Lower lobe of right lung (tissue), 2 donors: ENCODE measurements at regions not wholly inside any gene's neighbourhood (a gene's known extent, or its start where the extent isn't known, plus 50 kb on each side); places are given as distances from the start of the nearest gene placed in this dataset.
A peak's percentile ranks its signal among the peaks of the same experiment; 100 is the strongest.

Experiments
- ATAC-seq, 2 donors: fragments of 200-7000 bp; cut with Tn5 transposase; one replicate each; pipeline ENCODE4 v1.9.1; 2020 to 2022; ENCODE audit warnings: mild to moderate bottlenecking in 2 of 2, moderate library complexity in 2 of 2
- DNase-seq: peaks from one replicate; pipeline ENCODE4 v3.0.0-alpha.2; 2020
- H3K27ac ChIP-seq: fragments of 200-600 bp; one replicate; pipeline ENCODE4 v1.8.0; 2022
- H3K27me3 ChIP-seq: fragments of 200-600 bp; one replicate; pipeline ENCODE4 v1.8.0; 2022; ENCODE audit warnings: low read depth
- H3K36me3 ChIP-seq: fragments of 200-600 bp; one replicate; pipeline ENCODE4 v1.8.0; 2022; ENCODE audit warnings: mild to moderate bottlenecking
- H3K4me1 ChIP-seq: fragments of 200-600 bp; one replicate; pipeline ENCODE4 v1.8.0; 2022
- H3K4me3 ChIP-seq: fragments of 200-600 bp; one replicate; pipeline ENCODE4 v1.8.0; 2022; ENCODE audit warnings: mild to moderate bottlenecking
- H3K9me3 ChIP-seq: fragments of 200-600 bp; one replicate; pipeline ENCODE4 v1.8.0; 2022
- CTCF ChIP-seq: fragments of 200-600 bp; IDR thresholded peaks from one replicate; pipeline ENCODE4 v1.8.0; 2022; ENCODE audit warnings: antibody characterized with exemption, mild to moderate bottlenecking
- intact Hi-C: fragments of 100-400 bp; cut with DNase I; formaldehyde crosslinking; loops from one replicate; pipeline ENCODE4 v1.11.0; 2022
- donor health status: DM: no; HTN: yes; CAD: no; lungs with severe emphysema.

DNA sequence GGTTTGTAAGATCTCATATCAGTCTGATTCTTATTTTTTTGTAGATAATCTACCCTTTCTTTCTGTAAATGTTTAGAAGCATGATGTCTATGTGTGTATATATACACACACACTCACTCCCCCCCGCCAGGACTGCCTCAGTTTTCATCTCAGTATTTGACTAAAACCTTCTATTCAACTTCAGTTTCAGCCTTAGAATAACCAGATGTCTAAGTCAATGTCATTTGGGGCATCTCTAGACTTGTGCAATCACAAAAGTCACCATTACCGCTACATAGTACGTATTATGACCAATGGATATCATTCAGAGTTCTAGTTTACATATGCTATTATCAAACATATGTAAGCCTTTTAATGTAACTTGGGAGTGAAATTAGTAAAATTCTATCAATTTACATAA, 53.3 kb upstream of the BOLA1 start:
- no peak for TF ChIP-seq CTCF
- Histone ChIP-seq H3K36me3 (peaks cover 5% of the 10 kb centered on the region), H3K27me3 (no peaks in the 10 kb centered on the region), H3K9me3 (no peaks in the 10 kb centered on the region), H3K4me3 (no peak overlapping the region), H3K27ac (no peak overlapping the region), H3K4me1 (peaks cover 41% of the 10 kb centered on the region)
- ATAC-seq: no peak
- intact Hi-C loops: no loop called here
- DNase-seq: no peak

GRCh38 chr1:149846593-149847466, 52.5 kb upstream of the BOLA1 start:
- ATAC-seq (no peak), DNase-seq (no peak)
- peaks cover 5% of the 10 kb centered on the region for H3K36me3 ChIP-seq
- no peak for TF ChIP-seq CTCF
- peaks cover 41% of the 10 kb centered on the region for H3K4me1 ChIP-seq
- no peak overlapping the region for H3K27ac ChIP-seq
- no peak overlapping the region for H3K4me3 ChIP-seq
- intact Hi-C loops: no loop called here
- no peaks in the 10 kb centered on the region for H3K9me3 ChIP-seq
- H3K27me3 ChIP-seq: no peaks in the 10 kb centered on the region

GRCh38 chr1:149848340-149849110, 50.8 kb upstream of the BOLA1 start:
- DNase-seq (no peak), ATAC-seq (no peak)
- peaks cover 5% of the 10 kb centered on the region for H3K36me3 ChIP-seq
- intact Hi-C loops: no loop called here
- no peak overlapping the region for H3K27ac ChIP-seq
- peaks cover 41% of the 10 kb centered on the region for H3K4me1 ChIP-seq
- H3K4me3 ChIP-seq: peak overlapping the region; percentile 57
- no peaks in the 10 kb centered on the region for H3K9me3 ChIP-seq
- TF ChIP-seq CTCF: no peak
- H3K27me3 ChIP-seq: no peaks in the 10 kb centered on the region

GRCh38 chr1:149849111-149849946, 50.0 kb upstream of the BOLA1 start:
- no peaks in the 10 kb centered on the region for H3K27me3 ChIP-seq
- peaks cover 5% of the 10 kb centered on the region for H3K36me3 ChIP-seq
- intact Hi-C loops: no loop called here
- H3K27ac ChIP-seq: peak overlapping the region; percentile 87
- no peak for TF ChIP-seq CTCF
- peaks cover 33% of the 10 kb centered on the region for H3K4me1 ChIP-seq
- H3K9me3 ChIP-seq: no peaks in the 10 kb centered on the region
- DNase-seq (no peak), ATAC-seq (no peak)
- peak overlapping the region; percentile 57 for H3K4me3 ChIP-seq
